ENCODE measurements at regions not wholly inside any gene's neighbourhood (a gene's known extent, or its start where the extent isn't known, plus 50 kb on each side); places are given as distances from the start of the nearest gene placed in this dataset.

GRCh38 chr13:50435011-50435410 is 408.5 kb downstream of the DLEU7 start:
- H3K23ac ChIP-seq (ENCODE audit: insufficient read length, low read depth, low read length), result no peak overlapping the region
- H3K56ac ChIP-seq (ENCODE audit: insufficient read length, low read depth, low read length), result no peak overlapping the region
- no peak overlapping the region for H2BK120ac ChIP-seq (ENCODE audit: low read depth, low read length, poor library complexity, severe bottlenecking)
- no peak for TF ChIP-seq CTCF (conservative IDR thresholded peaks at IDR 0.05)
- H3K14ac ChIP-seq (ENCODE audit: insufficient read depth, low read length), result no peak overlapping the region
- no peak overlapping the region for H4K91ac ChIP-seq (ENCODE audit: insufficient read length, low read depth, low read length)
- WGBS (ENCODE audit: extremely low coverage, insufficient read length, low lambda C conversion rate), result no CpG with 5 or more reads among the region's 2 CpGs
- no peaks in the 10 kb centered on the region for H3K79me1 ChIP-seq (ENCODE audit: insufficient read depth, low read depth, low read length, poor library complexity, severe bottlenecking)
- no peaks in the 10 kb centered on the region for H3K4me1 ChIP-seq (ENCODE audit: insufficient read depth, low read length)
- no peak overlapping the region for H2AFZ ChIP-seq (ENCODE audit: low read length)
- no peak overlapping the region for H3K4ac ChIP-seq (ENCODE audit: low read depth, low read length)
- no peak overlapping the region for H2BK15ac ChIP-seq (ENCODE audit: low read depth, low read length)
- peaks cover 1 to 3% of the 10 kb centered on the region in 2 experiments; a peak in 2 of 5 replicates for H3K9me3 Mint-ChIP-seq
- H3K27ac Mint-ChIP-seq, result no peak overlapping the region
- H3K23me2 ChIP-seq (ENCODE audit: insufficient read length, low read depth, low read length, poor library complexity, severe bottlenecking), result no peaks in the 10 kb centered on the region
- no peak for DNase-seq
- no peaks in the 10 kb centered on the region for H3K9me3 ChIP-seq (ENCODE audit: control insufficient read depth, low read depth, low read length)
- H4K20me1 ChIP-seq (ENCODE audit: control insufficient read depth, insufficient read depth, insufficient read length), result no peaks in the 10 kb centered on the region
- H3K36me3 Mint-ChIP-seq (ENCODE audit: insufficient read depth in 1 of 3, low read depth in 3 of 3), result peaks cover 0 to 4% (median 2%) of the 10 kb centered on the region in 3 experiments; a peak in 2 of 7 replicates
- H2BK20ac ChIP-seq (ENCODE audit: low read depth, low read length, poor library complexity, severe bottlenecking), result no peak overlapping the region
- H3K9ac ChIP-seq (ENCODE audit: extremely low read depth, insufficient read length, low read length), result no peak overlapping the region
- no peak overlapping the region for H3K4me2 ChIP-seq (ENCODE audit: insufficient read depth, insufficient read length, low read length)
- no peak overlapping the region for H2BK12ac ChIP-seq (ENCODE audit: insufficient read length, low read depth, low read length)
- H2BK5ac ChIP-seq (ENCODE audit: insufficient read length, low read length), result no peak overlapping the region
- no peaks in the 10 kb centered on the region for H3K27me3 ChIP-seq (ENCODE audit: insufficient read depth, low read length)
- H3K27me3 Mint-ChIP-seq (ENCODE audit: low read depth), result no peaks in the 10 kb centered on the region
- H3K18ac ChIP-seq (ENCODE audit: insufficient read length, low read depth, low read length), result no peak overlapping the region
- H3K27ac ChIP-seq (ENCODE audit: insufficient read length, low read depth, low read length), result no peak overlapping the region
- no peaks in the 10 kb centered on the region for H3K79me2 ChIP-seq (ENCODE audit: insufficient read depth, low read length)
- no peak overlapping the region for H4K8ac ChIP-seq (replicated peaks; ENCODE audit: insufficient read length, low read depth, low read length)
- H3K4me3 Mint-ChIP-seq, result no peak overlapping the region
- H4K5ac ChIP-seq (ENCODE audit: insufficient read length, low read depth, low read length), result no peak overlapping the region
- H3K4me1 Mint-ChIP-seq, result no peaks in the 10 kb centered on the region; a peak in 1 of 4 replicates
- no peak overlapping the region for H3T11ph ChIP-seq (ENCODE audit: low read length)
- no peak overlapping the region for H2AK5ac ChIP-seq (ENCODE audit: insufficient read length, low read length)

All from H9 (cell line).